ENCODE measurements at regions not wholly inside any gene's neighbourhood (a gene's known extent, or its start where the extent isn't known, plus 50 kb on each side); places are given as distances from the start of the nearest gene placed in this dataset.

DNA sequence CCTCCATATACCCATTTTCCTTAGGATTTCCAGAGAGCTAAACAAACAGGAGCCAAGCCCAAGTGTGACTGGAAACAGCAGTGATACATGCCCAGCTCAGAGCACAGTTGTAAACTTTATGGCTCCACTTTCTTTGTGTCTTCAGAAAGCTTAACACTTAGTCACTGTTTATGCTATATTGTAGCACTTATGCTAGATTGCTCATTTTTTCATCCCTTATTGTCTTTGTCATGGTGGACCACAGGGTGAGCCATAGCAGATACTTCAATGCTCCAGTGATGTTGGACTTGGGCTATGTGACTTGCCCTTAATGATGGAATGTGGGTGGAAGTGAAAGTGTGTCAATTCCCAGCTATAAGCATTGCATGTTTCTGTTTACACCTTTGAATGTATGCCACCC lies 401.6 kb downstream of the METTL4 start:
- TF ChIP-seq, protein P1, sequence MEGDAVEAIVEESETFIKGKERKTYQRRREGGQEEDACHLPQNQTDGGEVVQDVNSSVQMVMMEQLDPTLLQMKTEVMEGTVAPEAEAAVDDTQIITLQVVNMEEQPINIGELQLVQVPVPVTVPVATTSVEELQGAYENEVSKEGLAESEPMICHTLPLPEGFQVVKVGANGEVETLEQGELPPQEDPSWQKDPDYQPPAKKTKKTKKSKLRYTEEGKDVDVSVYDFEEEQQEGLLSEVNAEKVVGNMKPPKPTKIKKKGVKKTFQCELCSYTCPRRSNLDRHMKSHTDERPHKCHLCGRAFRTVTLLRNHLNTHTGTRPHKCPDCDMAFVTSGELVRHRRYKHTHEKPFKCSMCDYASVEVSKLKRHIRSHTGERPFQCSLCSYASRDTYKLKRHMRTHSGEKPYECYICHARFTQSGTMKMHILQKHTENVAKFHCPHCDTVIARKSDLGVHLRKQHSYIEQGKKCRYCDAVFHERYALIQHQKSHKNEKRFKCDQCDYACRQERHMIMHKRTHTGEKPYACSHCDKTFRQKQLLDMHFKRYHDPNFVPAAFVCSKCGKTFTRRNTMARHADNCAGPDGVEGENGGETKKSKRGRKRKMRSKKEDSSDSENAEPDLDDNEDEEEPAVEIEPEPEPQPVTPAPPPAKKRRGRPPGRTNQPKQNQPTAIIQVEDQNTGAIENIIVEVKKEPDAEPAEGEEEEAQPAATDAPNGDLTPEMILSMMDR (IDR thresholded peaks at IDR 0.05; ENCODE audit: extremely low read depth, missing control alignments), result no peak

DNA sequence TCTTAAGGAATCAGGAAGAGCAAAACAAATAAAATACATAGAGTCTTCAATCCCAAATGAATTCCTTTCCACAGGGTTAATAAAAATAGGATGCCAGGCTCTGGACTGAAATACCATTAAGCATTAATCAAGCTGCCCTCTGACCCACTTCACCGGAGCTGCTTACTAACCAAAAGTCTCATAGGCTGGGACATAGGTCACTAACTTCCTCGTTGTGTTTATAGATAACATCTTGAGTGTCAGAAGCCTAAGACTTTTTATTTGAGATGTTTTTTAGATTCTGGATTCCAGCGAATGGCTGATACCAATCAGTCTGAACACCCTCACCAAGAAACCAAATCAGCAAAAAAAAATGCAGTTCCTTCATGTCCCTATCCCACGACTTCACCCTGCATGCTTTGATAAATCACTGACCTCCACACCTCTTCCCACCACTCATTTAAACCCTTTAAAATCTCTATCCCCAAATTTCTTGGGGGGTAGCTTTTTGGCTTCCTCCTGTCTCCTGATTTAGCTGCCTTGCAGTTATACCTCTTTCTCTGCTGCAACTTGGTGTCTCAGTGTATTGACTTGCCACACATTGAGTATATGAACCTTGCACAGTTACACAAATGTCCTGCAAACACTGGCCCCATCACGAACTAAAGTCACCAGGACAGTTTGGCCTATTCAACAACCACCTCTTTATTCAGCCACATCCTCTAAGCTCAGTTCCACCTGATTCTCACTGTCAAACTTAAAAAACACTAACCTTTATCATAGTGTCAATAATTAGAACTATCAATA lies 399.3 kb downstream of the METTL4 start:
- no peak for DNase-seq (ENCODE audit: low spot score)
- TF ChIP-seq, protein P1 (IDR thresholded peaks at IDR 0.05; ENCODE audit: extremely low read depth, missing control alignments), result no peak

More for the DNA sequence above, 401.6 kb downstream of the METTL4 start:
- DNase-seq (ENCODE audit: low spot score), result no peak

DNA sequence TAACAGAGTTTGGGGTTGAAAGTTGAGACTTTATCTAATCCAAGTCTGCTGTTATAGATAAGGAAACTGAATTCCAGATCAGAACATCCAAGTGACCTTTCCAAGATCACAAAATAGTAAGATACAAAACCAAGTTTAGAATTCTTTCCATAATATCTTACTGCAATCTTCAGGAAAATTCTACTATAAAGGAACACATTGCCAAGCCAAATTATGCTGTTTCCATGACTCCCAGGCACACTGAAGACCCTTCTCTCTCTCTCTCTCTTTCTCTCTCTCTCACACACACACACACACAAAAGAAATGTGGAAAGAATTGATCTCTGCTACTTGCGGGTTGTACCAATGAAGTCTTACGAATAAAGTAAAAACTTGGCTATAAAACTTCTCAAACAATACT lies 398.4 kb downstream of the METTL4 start:
- TF ChIP-seq, protein P1 (IDR thresholded peaks at IDR 0.05; ENCODE audit: extremely low read depth, missing control alignments), result no peak
- DNase-seq (ENCODE audit: low spot score), result no peak

DNA sequence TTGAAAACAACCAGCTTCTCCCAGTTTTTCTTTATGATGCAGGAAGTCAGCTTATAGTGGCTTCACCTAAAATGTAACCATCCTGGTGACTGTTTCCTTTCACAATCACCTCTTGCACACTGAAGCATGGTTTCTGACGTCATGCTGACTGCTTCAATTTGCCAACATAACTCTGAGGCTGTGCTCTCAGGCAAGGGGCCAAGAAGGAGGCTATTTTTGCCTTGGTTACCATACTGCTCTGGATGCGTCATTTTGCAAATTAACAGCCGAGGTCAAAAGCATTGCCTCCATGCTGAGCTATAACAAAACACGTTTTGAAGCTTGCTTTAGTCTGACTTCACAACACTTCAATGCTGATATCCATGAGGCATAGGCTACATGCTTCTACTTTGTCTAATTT lies 397.8 kb downstream of the METTL4 start:
- no peak for DNase-seq (ENCODE audit: low spot score)
- TF ChIP-seq, protein P1 (IDR thresholded peaks at IDR 0.05; ENCODE audit: extremely low read depth, missing control alignments), result no peak

DNA sequence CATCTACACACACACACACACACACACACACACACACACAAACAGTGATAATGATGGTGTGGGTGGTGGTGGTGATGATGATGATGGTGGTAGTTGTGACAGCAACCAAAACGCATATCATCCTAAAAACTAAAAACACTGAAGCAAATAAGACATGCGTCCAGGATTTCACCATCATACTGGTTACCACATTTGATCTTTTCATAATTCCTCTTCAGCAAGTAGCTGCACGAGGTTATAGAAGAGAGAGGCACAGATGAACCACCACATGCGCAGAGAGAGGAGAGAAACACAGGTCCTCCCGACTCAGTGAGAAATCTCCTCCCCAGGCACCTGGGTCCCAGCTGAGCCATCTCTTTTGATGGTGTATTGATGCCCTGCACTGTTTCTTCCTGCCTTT lies 393.3 kb downstream of the METTL4 start:
- TF ChIP-seq, protein P1 (IDR thresholded peaks at IDR 0.05; ENCODE audit: extremely low read depth, missing control alignments), result no peak
- no peak for DNase-seq (ENCODE audit: low spot score)

DNA sequence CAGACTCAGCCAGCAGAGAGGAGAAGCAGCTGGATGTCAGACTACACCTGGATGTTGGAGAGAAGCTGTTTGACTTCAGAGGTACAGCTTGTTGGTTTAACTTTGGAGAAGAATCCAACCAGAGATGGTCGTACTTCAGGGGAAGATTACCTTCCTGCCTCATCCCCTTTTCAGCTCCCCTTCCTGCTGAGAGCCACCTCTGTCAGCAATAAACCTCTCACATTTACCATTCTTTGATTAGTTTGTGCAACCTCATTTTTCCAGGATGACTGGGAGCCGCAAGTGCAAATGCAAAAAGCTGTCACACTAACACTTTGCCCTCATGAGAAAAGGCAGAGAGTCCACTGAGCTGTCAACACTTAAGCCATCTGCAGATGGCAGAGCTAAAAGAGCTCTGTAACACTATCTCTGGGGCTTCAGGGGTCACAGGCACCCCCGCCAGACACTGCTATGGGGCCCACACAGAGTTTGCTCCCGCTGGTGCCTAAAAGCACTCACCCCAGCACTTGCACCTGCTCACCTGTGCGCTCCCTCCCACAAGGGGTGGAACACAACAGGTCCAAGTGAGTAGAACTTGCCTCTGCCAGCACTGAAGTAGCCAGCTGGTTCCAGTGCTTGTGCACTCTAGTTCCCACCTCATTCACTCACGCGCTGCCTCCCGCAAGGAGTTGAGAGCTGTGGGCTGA lies 391.7 kb downstream of the METTL4 start:
- TF ChIP-seq, protein P1 (IDR thresholded peaks at IDR 0.05; ENCODE audit: extremely low read depth, missing control alignments), result no peak
- DNase-seq (ENCODE audit: low spot score), result no peak

DNA sequence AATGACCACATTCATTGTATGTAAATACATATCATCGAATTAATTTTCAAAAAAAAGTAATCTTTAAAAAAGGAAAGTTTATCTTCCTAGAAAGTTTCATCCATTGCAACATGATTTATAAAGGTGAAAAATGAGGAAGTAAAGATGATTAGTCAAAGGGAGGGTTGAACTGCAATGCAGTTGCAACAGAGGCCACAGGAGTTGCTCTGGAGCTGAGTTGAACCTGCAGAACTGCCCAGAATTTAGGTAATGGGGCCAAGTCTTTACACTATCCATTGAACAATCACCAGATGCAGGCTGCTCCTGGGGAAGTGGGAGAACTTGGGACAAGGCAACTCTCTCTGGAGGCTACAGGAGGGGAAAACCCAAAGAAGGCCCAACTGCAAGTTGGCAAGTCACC lies 390.7 kb downstream of the METTL4 start:
- no peak for DNase-seq (ENCODE audit: low spot score)
- TF ChIP-seq, protein P1 (IDR thresholded peaks at IDR 0.05; ENCODE audit: extremely low read depth, missing control alignments), result no peak

Data from GM20000 (cell line).